GM21576 (cell line): ENCODE measurements at regions not wholly inside any gene's neighbourhood (a gene's known extent, or its start where the extent isn't known, plus 50 kb on each side); places are given as distances from the start of the nearest gene placed in this dataset.
"Not testable (repeated sequence)": the region's sequence is repeated elsewhere in the genome, so short reads cannot be mapped to it uniquely, and the experiment has no call there.

Experiments
- ATAC-seq: cut with Tn5 transposase; IDR thresholded peaks from one replicate; pipeline ENCODE4 v1.9.1; 2021; ENCODE audit warnings: mild to moderate bottlenecking, moderate library complexity; ENCODE audit not compliant: unreplicated experiment

GRCh38 chr6:119979862-119980261, 630.3 kb upstream of the MAN1A1 start:
- no peak for ATAC-seq

GRCh38 chr6:119978274-119978889, 628.8 kb upstream of the MAN1A1 start:
- ATAC-seq, result no peak

- ATAC-seq, result no peak
Observed at GRCh38 chr6:119974430-119975159, 625.0 kb upstream of the MAN1A1 start.

GRCh38 chr6:119966484-119966883, 616.9 kb upstream of the MAN1A1 start:
- no peak for ATAC-seq

- no peak for ATAC-seq
Observed at GRCh38 chr6:119965900-119966299, 616.3 kb upstream of the MAN1A1 start.

- ATAC-seq, result no peak
Observed at GRCh38 chr6:119965008-119965407, 615.4 kb upstream of the MAN1A1 start.

- ATAC-seq, result no peak
Observed at GRCh38 chr6:119962505-119962904, 612.9 kb upstream of the MAN1A1 start.

GRCh38 chr6:119961450-119961849, 611.9 kb upstream of the MAN1A1 start:
- no peak for ATAC-seq

- ATAC-seq, result no peak
Observed at GRCh38 chr6:119960456-119960855, 610.9 kb upstream of the MAN1A1 start.

- ATAC-seq, result no peak
Observed at GRCh38 chr6:119960036-119960435, 610.5 kb upstream of the MAN1A1 start.

GRCh38 chr6:119957195-119957594, 607.6 kb upstream of the MAN1A1 start:
- ATAC-seq, result no peak

- ATAC-seq, result no peak
Observed at GRCh38 chr6:119952696-119953095, 603.1 kb upstream of the MAN1A1 start.

- no peak for ATAC-seq
Observed at GRCh38 chr6:119950681-119951080, 601.1 kb upstream of the MAN1A1 start.

GRCh38 chr6:119942078-119942752, 592.7 kb upstream of the MAN1A1 start:
- no peak for ATAC-seq

- ATAC-seq, result no peak
Observed at GRCh38 chr6:119938752-119939151, 589.2 kb upstream of the MAN1A1 start.

GRCh38 chr6:119934816-119935215, 585.3 kb upstream of the MAN1A1 start:
- ATAC-seq, result no peak

GRCh38 chr6:119929121-119929520, 579.6 kb upstream of the MAN1A1 start:
- no peak for ATAC-seq

- not testable (repeated sequence) for ATAC-seq
Observed at GRCh38 chr6:119924888-119925287, 575.3 kb upstream of the MAN1A1 start.

GRCh38 chr6:119922814-119923213, 573.3 kb upstream of the MAN1A1 start:
- ATAC-seq, result no peak

- no peak for ATAC-seq
Observed at GRCh38 chr6:119921491-119922010, 572.0 kb upstream of the MAN1A1 start.

- no peak for ATAC-seq
Observed at GRCh38 chr6:119917186-119917585, 567.6 kb upstream of the MAN1A1 start.

GRCh38 chr6:119915971-119916370, 566.4 kb upstream of the MAN1A1 start:
- ATAC-seq, result no peak
